GM23338 (cell line): ENCODE measurements at regions not wholly inside any gene's neighbourhood (a gene's known extent, or its start where the extent isn't known, plus 50 kb on each side); places are given as distances from the start of the nearest gene placed in this dataset.

Source experiments
- ATAC-seq: fragments of 200-7000 bp; cut with Tn5 transposase; 3 replicates; pipeline ENCODE4 v1.9.1; 2020
- DNase-seq: peaks from one replicate; pipeline ENCODE4 v3.0.0-alpha.2; 2015; ENCODE audit warnings: low spot score
- H2AFZ ChIP-seq: fragments of 200-600 bp; sonication (generic); 2 replicates; pipeline ENCODE4 v1.8.0; 2016; ENCODE audit warnings: antibody characterized with exemption, mild to moderate bottlenecking, moderate library complexity
- H3F3A ChIP-seq: fragments of 200-600 bp; sonication (generic); replicated peaks from 2 replicates; pipeline ENCODE4 v1.8.0; 2017; ENCODE audit warnings: antibody characterized with exemption, mixed run types, low read depth
- H3K27ac ChIP-seq: fragments of 200-600 bp; sonication (generic); 2 replicates; pipeline ENCODE4 v1.6.1; 2016; ENCODE audit warnings: low read depth
- H3K27me3 ChIP-seq: fragments of 200-600 bp; sonication (generic); 2 replicates; pipeline ENCODE4 v1.8.0; 2016; ENCODE audit warnings: mild to moderate bottlenecking, mixed run types, moderate library complexity; ENCODE audit not compliant: insufficient read depth
- H3K36me3 ChIP-seq: fragments of 200-600 bp; sonication (generic); 2 replicates; pipeline ENCODE4 v1.8.0; 2016; ENCODE audit warnings: mild to moderate bottlenecking; ENCODE audit not compliant: insufficient read depth
- H3K4me1 ChIP-seq: fragments of 200-600 bp; sonication (generic); 2 replicates; pipeline ENCODE4 v1.8.0; 2016; ENCODE audit warnings: mild to moderate bottlenecking, moderate library complexity; ENCODE audit not compliant: insufficient read depth
- H3K4me2 ChIP-seq: fragments of 200-600 bp; sonication (generic); 2 replicates; pipeline ENCODE4 v1.7.1; 2017; ENCODE audit warnings: mixed run types
- H3K4me3 ChIP-seq: fragments of 200-600 bp; sonication (generic); 2 replicates; pipeline ENCODE4 v1.6.1; 2016; ENCODE audit warnings: mixed run types
- H3K79me2 ChIP-seq: fragments of 200-600 bp; sonication (generic); replicated peaks from 2 replicates; pipeline ENCODE4 v1.8.0; 2017; ENCODE audit warnings: mild to moderate bottlenecking; ENCODE audit not compliant: insufficient read depth
- H3K9me2 ChIP-seq: fragments of 200-600 bp; sonication (generic); 2 replicates; pipeline ENCODE4 v1.8.0; 2017; ENCODE audit not compliant: insufficient read depth
- H4K20me1 ChIP-seq: fragments of 200-600 bp; sonication (generic); replicated peaks from 2 replicates; pipeline ENCODE4 v1.8.0; 2017; ENCODE audit warnings: mild to moderate bottlenecking; ENCODE audit not compliant: insufficient read depth
- H3K27ac Mint-ChIP-seq: 2 replicates; pipeline ENCODE4 v1.8.0; 2020; ENCODE audit warnings: inconsistent platforms, mild to moderate bottlenecking, moderate library complexity, mixed read lengths
- H3K27me3 Mint-ChIP-seq: 3 replicates; pipeline ENCODE4 v1.8.0; 2022; ENCODE audit warnings: low read depth, mild to moderate bottlenecking, moderate library complexity, mixed read lengths, inconsistent platforms; ENCODE audit not compliant: insufficient read depth, poor library complexity
- H3K36me3 Mint-ChIP-seq: 3 replicates; pipeline ENCODE4 v1.8.0; 2021; ENCODE audit warnings: low read depth, mild to moderate bottlenecking, inconsistent platforms, moderate library complexity, mixed read lengths
- H3K4me1 Mint-ChIP-seq: 3 replicates; pipeline ENCODE4 v1.8.0; 2020; ENCODE audit warnings: mild to moderate bottlenecking, inconsistent platforms, mixed read lengths
- H3K4me3 Mint-ChIP-seq: 3 replicates; pipeline ENCODE4 v1.8.0; 2021; ENCODE audit warnings: moderate library complexity, mild to moderate bottlenecking, inconsistent platforms, mixed read lengths
- H3K9me3 Mint-ChIP-seq: 3 replicates; pipeline ENCODE4 v1.8.0; 2020; ENCODE audit warnings: moderate library complexity, mild to moderate bottlenecking, inconsistent platforms, mixed read lengths
- CREB1 ChIP-seq: fragments of 250-450 bp; sonication (Bioruptor Pico); IDR thresholded peaks from 2 replicates; pipeline ENCODE4 v1.5.0; 2020; ENCODE audit warnings: low read depth, mild to moderate bottlenecking, moderate library complexity
- EZH2 ChIP-seq: fragments of 200-600 bp; sonication (generic); IDR thresholded peaks from one replicate; pipeline ENCODE4 v1.8.0; 2017; ENCODE audit warnings: antibody characterized with exemption, mild to moderate bottlenecking, low read depth; ENCODE audit not compliant: unreplicated experiment
- EZH2phosphoT487 ChIP-seq: fragments of 200-600 bp; sonication (generic); IDR thresholded peaks from one replicate; pipeline ENCODE4 v1.8.1; 2018; ENCODE audit warnings: antibody characterized with exemption; ENCODE audit not compliant: unreplicated experiment
- JUNB ChIP-seq: IDR thresholded peaks from one replicate; pipeline ENCODE4 v1.6.1; 2016; ENCODE audit warnings: antibody characterized with exemption; ENCODE audit not compliant: unreplicated experiment
- NANOG ChIP-seq: IDR thresholded peaks from 2 replicates; pipeline ENCODE4 v1.6.1; 2016; ENCODE audit warnings: antibody characterized with exemption, borderline replicate concordance
- POLR2AphosphoS5 ChIP-seq: IDR thresholded peaks from 2 replicates; pipeline ENCODE4 v1.6.1; 2016; ENCODE audit warnings: antibody characterized with exemption, low read depth
- STAT1 ChIP-seq: IDR thresholded peaks from one replicate; pipeline ENCODE4 v1.6.1; 2016; ENCODE audit warnings: antibody characterized with exemption; ENCODE audit not compliant: unreplicated experiment
- ZNF114 ChIP-seq: fragments of 250-450 bp; sonication (Bioruptor Pico); IDR thresholded peaks from 2 replicates; pipeline ENCODE4 v1.5.0; 2020; ENCODE audit warnings: mild to moderate bottlenecking, moderate library complexity
- ZNF331 ChIP-seq: fragments of 250-450 bp; sonication (Bioruptor Pico); IDR thresholded peaks from 2 replicates; pipeline ENCODE4 v1.5.0; 2020; ENCODE audit warnings: low read depth, mild to moderate bottlenecking, moderate library complexity
- TF ChIP-seq, protein P1 (sequence below): fragments of 250-450 bp; sonication (Bioruptor Pico); IDR thresholded peaks from 2 replicates; pipeline ENCODE4 v1.5.0; 2020; ENCODE audit warnings: mild to moderate bottlenecking, moderate library complexity
- TF ChIP-seq, protein P2 (sequence below): IDR thresholded peaks from one replicate; pipeline ENCODE4 v1.6.1; 2018; ENCODE audit warnings: antibody characterized with exemption; ENCODE audit not compliant: unreplicated experiment

DNA sequence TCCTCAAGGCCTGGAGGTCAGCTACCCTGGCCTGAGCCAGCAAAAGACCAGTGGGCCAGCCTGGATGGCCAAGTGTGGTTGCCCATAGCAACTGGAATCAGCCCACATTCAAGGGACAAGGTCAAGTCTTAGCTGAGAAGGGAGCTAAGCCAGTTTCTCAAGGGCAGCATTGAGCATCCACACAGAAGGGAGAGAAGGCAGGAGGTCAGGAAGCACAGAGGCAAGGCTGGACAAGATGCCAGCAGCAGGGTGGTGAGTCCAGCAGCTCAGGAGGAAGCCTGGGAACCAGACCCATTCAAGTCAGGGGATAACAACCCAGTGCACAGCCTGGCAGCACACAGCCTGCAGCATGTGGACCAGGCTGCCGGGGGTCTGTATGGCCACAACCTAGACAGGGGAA, 54.0 kb upstream of the ZMIZ1 start (continued):
- TF ChIP-seq EZH2 (no peak), CREB1 (CRISPR knock-in tag) (no peak), ZNF114 (no peak), ZNF331 (CRISPR knock-in tag) (no peak), NANOG (no peak), POLR2AphosphoS5 (no peak), STAT1 (no peak)
- TF ChIP-seq, protein P1, sequence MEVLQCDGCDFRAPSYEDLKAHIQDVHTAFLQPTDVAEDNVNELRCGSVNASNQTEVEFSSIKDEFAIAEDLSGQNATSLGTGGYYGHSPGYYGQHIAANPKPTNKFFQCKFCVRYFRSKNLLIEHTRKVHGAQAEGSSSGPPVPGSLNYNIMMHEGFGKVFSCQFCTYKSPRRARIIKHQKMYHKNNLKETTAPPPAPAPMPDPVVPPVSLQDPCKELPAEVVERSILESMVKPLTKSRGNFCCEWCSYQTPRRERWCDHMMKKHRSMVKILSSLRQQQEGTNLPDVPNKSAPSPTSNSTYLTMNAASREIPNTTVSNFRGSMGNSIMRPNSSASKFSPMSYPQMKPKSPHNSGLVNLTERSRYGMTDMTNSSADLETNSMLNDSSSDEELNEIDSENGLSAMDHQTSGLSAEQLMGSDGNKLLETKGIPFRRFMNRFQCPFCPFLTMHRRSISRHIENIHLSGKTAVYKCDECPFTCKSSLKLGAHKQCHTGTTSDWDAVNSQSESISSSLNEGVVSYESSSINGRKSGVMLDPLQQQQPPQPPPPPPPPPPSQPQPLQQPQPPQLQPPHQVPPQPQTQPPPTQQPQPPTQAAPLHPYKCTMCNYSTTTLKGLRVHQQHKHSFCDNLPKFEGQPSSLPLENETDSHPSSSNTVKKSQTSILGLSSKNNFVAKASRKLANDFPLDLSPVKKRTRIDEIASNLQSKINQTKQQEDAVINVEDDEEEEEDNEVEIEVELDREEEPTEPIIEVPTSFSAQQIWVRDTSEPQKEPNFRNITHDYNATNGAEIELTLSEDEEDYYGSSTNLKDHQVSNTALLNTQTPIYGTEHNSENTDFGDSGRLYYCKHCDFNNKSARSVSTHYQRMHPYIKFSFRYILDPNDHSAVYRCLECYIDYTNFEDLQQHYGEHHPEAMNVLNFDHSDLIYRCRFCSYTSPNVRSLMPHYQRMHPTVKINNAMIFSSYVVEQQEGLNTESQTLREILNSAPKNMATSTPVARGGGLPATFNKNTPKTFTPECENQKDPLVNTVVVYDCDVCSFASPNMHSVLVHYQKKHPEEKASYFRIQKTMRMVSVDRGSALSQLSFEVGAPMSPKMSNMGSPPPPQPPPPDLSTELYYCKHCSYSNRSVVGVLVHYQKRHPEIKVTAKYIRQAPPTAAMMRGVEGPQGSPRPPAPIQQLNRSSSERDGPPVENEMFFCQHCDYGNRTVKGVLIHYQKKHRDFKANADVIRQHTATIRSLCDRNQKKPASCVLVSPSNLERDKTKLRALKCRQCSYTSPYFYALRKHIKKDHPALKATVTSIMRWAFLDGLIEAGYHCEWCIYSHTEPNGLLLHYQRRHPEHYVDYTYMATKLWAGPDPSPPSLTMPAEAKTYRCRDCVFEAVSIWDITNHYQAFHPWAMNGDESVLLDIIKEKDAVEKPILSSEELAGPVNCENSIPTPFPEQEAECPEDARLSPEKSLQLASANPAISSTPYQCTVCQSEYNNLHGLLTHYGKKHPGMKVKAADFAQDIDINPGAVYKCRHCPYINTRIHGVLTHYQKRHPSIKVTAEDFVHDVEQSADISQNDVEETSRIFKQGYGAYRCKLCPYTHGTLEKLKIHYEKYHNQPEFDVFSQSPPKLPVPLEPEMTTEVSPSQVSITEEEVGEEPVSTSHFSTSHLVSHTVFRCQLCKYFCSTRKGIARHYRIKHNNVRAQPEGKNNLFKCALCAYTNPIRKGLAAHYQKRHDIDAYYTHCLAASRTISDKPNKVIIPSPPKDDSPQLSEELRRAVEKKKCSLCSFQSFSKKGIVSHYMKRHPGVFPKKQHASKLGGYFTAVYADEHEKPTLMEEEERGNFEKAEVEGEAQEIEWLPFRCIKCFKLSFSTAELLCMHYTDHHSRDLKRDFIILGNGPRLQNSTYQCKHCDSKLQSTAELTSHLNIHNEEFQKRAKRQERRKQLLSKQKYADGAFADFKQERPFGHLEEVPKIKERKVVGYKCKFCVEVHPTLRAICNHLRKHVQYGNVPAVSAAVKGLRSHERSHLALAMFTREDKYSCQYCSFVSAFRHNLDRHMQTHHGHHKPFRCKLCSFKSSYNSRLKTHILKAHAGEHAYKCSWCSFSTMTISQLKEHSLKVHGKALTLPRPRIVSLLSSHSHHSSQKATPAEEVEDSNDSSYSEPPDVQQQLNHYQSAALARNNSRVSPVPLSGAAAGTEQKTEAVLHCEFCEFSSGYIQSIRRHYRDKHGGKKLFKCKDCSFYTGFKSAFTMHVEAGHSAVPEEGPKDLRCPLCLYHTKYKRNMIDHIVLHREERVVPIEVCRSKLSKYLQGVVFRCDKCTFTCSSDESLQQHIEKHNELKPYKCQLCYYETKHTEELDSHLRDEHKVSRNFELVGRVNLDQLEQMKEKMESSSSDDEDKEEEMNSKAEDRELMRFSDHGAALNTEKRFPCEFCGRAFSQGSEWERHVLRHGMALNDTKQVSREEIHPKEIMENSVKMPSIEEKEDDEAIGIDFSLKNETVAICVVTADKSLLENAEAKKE (CRISPR knock-in tag): no peak

- H3K4me2 ChIP-seq: no peak overlapping the region
- H3K27ac Mint-ChIP-seq: no peak overlapping the region
- no peak overlapping the region for H3K27ac ChIP-seq
- no peaks in the 10 kb centered on the region for H3K9me2 ChIP-seq
- H3K36me3 ChIP-seq: no peaks in the 10 kb centered on the region
- no peak overlapping the region for H3K4me3 ChIP-seq
- H3K79me2 ChIP-seq: no peaks in the 10 kb centered on the region
- no peaks in the 10 kb centered on the region for H3K27me3 ChIP-seq
- H3K4me1 ChIP-seq: no peaks in the 10 kb centered on the region
- no peak overlapping the region for H2AFZ ChIP-seq
- DNase-seq: no peak
- no peaks in the 10 kb centered on the region for H3K36me3 Mint-ChIP-seq
- no peak for ATAC-seq
- no peak overlapping the region for H3K4me3 Mint-ChIP-seq
- no peaks in the 10 kb centered on the region for H3F3A ChIP-seq
- no peaks in the 10 kb centered on the region for H3K9me3 Mint-ChIP-seq
- TF ChIP-seq NANOG: no peak
- TF ChIP-seq CREB1 (CRISPR knock-in tag): no peak
- TF ChIP-seq, protein P2, sequence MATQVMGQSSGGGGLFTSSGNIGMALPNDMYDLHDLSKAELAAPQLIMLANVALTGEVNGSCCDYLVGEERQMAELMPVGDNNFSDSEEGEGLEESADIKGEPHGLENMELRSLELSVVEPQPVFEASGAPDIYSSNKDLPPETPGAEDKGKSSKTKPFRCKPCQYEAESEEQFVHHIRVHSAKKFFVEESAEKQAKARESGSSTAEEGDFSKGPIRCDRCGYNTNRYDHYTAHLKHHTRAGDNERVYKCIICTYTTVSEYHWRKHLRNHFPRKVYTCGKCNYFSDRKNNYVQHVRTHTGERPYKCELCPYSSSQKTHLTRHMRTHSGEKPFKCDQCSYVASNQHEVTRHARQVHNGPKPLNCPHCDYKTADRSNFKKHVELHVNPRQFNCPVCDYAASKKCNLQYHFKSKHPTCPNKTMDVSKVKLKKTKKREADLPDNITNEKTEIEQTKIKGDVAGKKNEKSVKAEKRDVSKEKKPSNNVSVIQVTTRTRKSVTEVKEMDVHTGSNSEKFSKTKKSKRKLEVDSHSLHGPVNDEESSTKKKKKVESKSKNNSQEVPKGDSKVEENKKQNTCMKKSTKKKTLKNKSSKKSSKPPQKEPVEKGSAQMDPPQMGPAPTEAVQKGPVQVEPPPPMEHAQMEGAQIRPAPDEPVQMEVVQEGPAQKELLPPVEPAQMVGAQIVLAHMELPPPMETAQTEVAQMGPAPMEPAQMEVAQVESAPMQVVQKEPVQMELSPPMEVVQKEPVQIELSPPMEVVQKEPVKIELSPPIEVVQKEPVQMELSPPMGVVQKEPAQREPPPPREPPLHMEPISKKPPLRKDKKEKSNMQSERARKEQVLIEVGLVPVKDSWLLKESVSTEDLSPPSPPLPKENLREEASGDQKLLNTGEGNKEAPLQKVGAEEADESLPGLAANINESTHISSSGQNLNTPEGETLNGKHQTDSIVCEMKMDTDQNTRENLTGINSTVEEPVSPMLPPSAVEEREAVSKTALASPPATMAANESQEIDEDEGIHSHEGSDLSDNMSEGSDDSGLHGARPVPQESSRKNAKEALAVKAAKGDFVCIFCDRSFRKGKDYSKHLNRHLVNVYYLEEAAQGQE: no peak
- TF ChIP-seq ZNF331 (CRISPR knock-in tag): no peak
- TF ChIP-seq JUNB: no peak
- no peak for TF ChIP-seq EZH2phosphoT487
- no peaks in the 10 kb centered on the region for H4K20me1 ChIP-seq
- H3K4me1 Mint-ChIP-seq: peaks cover 6% of the 10 kb centered on the region; the same call in 2 of the 3 replicates
- H3K27me3 Mint-ChIP-seq: peaks cover 8% of the 10 kb centered on the region
Measured at GRCh38 chr10:79017882-79018520, 50.8 kb upstream of the ZMIZ1 start.
